ENCODE measurements at regions not wholly inside any gene's neighbourhood (a gene's known extent, or its start where the extent isn't known, plus 50 kb on each side); places are given as distances from the start of the nearest gene placed in this dataset.

GRCh38 chr22:27382947-27383346 lies 418.6 kb downstream of the MN1 start:
- Histone ChIP-seq H3K4me2 (ENCODE audit: low read length) (no peak overlapping the region), H3K4me3 (ENCODE audit: insufficient read depth, low read depth, low read length) (no peak overlapping the region), H3K9ac (ENCODE audit: low read length) (no peak overlapping the region), H3K36me3 (ENCODE audit: insufficient read depth, low read length) (no peaks in the 10 kb centered on the region), H3K79me2 (ENCODE audit: insufficient read depth, low read length) (no peaks in the 10 kb centered on the region), H2AFZ (ENCODE audit: low read depth, low read length) (no peak overlapping the region), H3K4me1 (ENCODE audit: insufficient read depth, low read length) (peaks cover 9% of the 10 kb centered on the region), H3K27ac (ENCODE audit: low read depth, low read length) (no peak overlapping the region), H3K27me3 (ENCODE audit: insufficient read depth, low read length) (peaks cover 15% of the 10 kb centered on the region), H4K20me1 (ENCODE audit: insufficient read depth, low read length) (no peaks in the 10 kb centered on the region), H3K9me3 (ENCODE audit: insufficient read depth, low read depth, low read length) (no peaks in the 10 kb centered on the region)
- Mint-ChIP-seq H3K27ac (ENCODE audit: unreplicated experiment) (no peak overlapping the region), H3K36me3 (ENCODE audit: low read depth, unreplicated experiment) (no peaks in the 10 kb centered on the region), H3K4me3 (ENCODE audit: unreplicated experiment) (no peak overlapping the region), H3K9me3 (ENCODE audit: unreplicated experiment) (no peaks in the 10 kb centered on the region), H3K27me3 (ENCODE audit: low read depth, unreplicated experiment) (peaks cover 19% of the 10 kb centered on the region), H3K4me1 (ENCODE audit: low read depth, unreplicated experiment) (peaks cover 10% of the 10 kb centered on the region)
- FAIRE-seq (no peak), DNase-seq (ENCODE audit: low read depth) (no peak)
- no peak for TF ChIP-seq EZH2 (IDR thresholded peaks at IDR 0.05; ENCODE audit: insufficient read depth, low read length)
- no peak for TF ChIP-seq CTCF (IDR thresholded peaks at IDR 0.05; ENCODE audit: insufficient read depth, low read depth, low read length)

- Histone ChIP-seq H3K27me3 (ENCODE audit: insufficient read depth, low read length) (peaks cover 21% of the 10 kb centered on the region), H3K9me3 (ENCODE audit: insufficient read depth, low read depth, low read length) (no peaks in the 10 kb centered on the region), H4K20me1 (ENCODE audit: insufficient read depth, low read length) (no peaks in the 10 kb centered on the region), H3K4me2 (ENCODE audit: low read length) (no peak overlapping the region), H3K79me2 (ENCODE audit: insufficient read depth, low read length) (no peaks in the 10 kb centered on the region), H3K36me3 (ENCODE audit: insufficient read depth, low read length) (no peaks in the 10 kb centered on the region), H2AFZ (ENCODE audit: low read depth, low read length) (no peak overlapping the region), H3K4me3 (ENCODE audit: insufficient read depth, low read depth, low read length) (no peak overlapping the region), H3K9ac (ENCODE audit: low read length) (no peak overlapping the region), H3K27ac (ENCODE audit: low read depth, low read length) (no peak overlapping the region), H3K4me1 (ENCODE audit: insufficient read depth, low read length) (no peaks in the 10 kb centered on the region)
- FAIRE-seq (no peak), DNase-seq (ENCODE audit: low read depth) (no peak)
- H3K4me3 Mint-ChIP-seq (ENCODE audit: unreplicated experiment) = no peak overlapping the region
- no peaks in the 10 kb centered on the region for H3K36me3 Mint-ChIP-seq (ENCODE audit: low read depth, unreplicated experiment)
- peaks cover 22% of the 10 kb centered on the region for H3K27me3 Mint-ChIP-seq (ENCODE audit: low read depth, unreplicated experiment)
- H3K27ac Mint-ChIP-seq (ENCODE audit: unreplicated experiment) = no peak overlapping the region
- peaks cover 15% of the 10 kb centered on the region for H3K4me1 Mint-ChIP-seq (ENCODE audit: low read depth, unreplicated experiment)
- no peaks in the 10 kb centered on the region for H3K9me3 Mint-ChIP-seq (ENCODE audit: unreplicated experiment)
- TF ChIP-seq CTCF (IDR thresholded peaks at IDR 0.05; ENCODE audit: insufficient read depth, low read depth, low read length) = no peak
- no peak for TF ChIP-seq EZH2 (IDR thresholded peaks at IDR 0.05; ENCODE audit: insufficient read depth, low read length)
These were observed 417.7 kb downstream of the MN1 start for GRCh38 chr22:27383896-27384295.

- no peak overlapping the region for H3K4me3 ChIP-seq (ENCODE audit: insufficient read depth, low read depth, low read length)
- no peaks in the 10 kb centered on the region for H3K36me3 ChIP-seq (ENCODE audit: insufficient read depth, low read length)
- Mint-ChIP-seq H3K36me3 (ENCODE audit: low read depth, unreplicated experiment) (no peaks in the 10 kb centered on the region), H3K4me1 (ENCODE audit: low read depth, unreplicated experiment) (peaks cover 21% of the 10 kb centered on the region), H3K9me3 (ENCODE audit: unreplicated experiment) (no peaks in the 10 kb centered on the region), H3K27ac (ENCODE audit: unreplicated experiment) (peak overlapping the region; percentile 58), H3K27me3 (ENCODE audit: low read depth, unreplicated experiment) (peaks cover 15% of the 10 kb centered on the region), H3K4me3 (ENCODE audit: unreplicated experiment) (peak overlapping the region; percentile 4)
- no peaks in the 10 kb centered on the region for H3K4me1 ChIP-seq (ENCODE audit: insufficient read depth, low read length)
- TF ChIP-seq CTCF (IDR thresholded peaks at IDR 0.05; ENCODE audit: insufficient read depth, low read depth, low read length) (no peak), EZH2 (IDR thresholded peaks at IDR 0.05; ENCODE audit: insufficient read depth, low read length) (no peak)
- no peak overlapping the region for H3K9ac ChIP-seq (ENCODE audit: low read length)
- DNase-seq (ENCODE audit: low read depth) = no peak
- no peak overlapping the region for H2AFZ ChIP-seq (ENCODE audit: low read depth, low read length)
- H3K4me2 ChIP-seq (ENCODE audit: low read length) = no peak overlapping the region
- no peak overlapping the region for H3K27ac ChIP-seq (ENCODE audit: low read depth, low read length)
- no peaks in the 10 kb centered on the region for H3K9me3 ChIP-seq (ENCODE audit: insufficient read depth, low read depth, low read length)
- no peaks in the 10 kb centered on the region for H4K20me1 ChIP-seq (ENCODE audit: insufficient read depth, low read length)
- peaks cover 29% of the 10 kb centered on the region for H3K27me3 ChIP-seq (ENCODE audit: insufficient read depth, low read length)
- no peak for FAIRE-seq
- no peaks in the 10 kb centered on the region for H3K79me2 ChIP-seq (ENCODE audit: insufficient read depth, low read length)
These were observed 416.1 kb downstream of the MN1 start for GRCh38 chr22:27385261-27385998.

All from astrocyte (in vitro differentiated cells and primary cell).